Endothelial cell of umbilical vein (primary cell): ENCODE measurements at regions not wholly inside any gene's neighbourhood (a gene's known extent, or its start where the extent isn't known, plus 50 kb on each side); places are given as distances from the start of the nearest gene placed in this dataset.

Source experiments
- BruUV-seq: library from RNA; stranded (reverse); fragments of 400-500 nt; replicated peaks from 2 replicates; lab custom pipeline; 2021; lab: Mats Ljungman, UMichigan
- CTCF ChIA-PET: fragments of 300-600, 350-600 bp; sonication (Branson Sonifier 250); formaldehyde crosslinking; loops from one replicate; lab custom pipeline; 2021; ENCODE audit warnings: antibody characterized with exemption, inconsistent platforms; lab: Charles Lee
- POLR2A ChIA-PET: fragments of 300-600, 350-600 bp; sonication (Branson Sonifier 250); formaldehyde crosslinking; loops from one replicate; lab custom pipeline; 2021; ENCODE audit warnings: antibody characterized with exemption, inconsistent platforms; lab: Charles Lee
- DNase-seq: peaks from one replicate; pipeline ENCODE4 v3.0.0-alpha.2; 2011; ENCODE audit warnings: low read depth, low spot score
- FAIRE-seq: peaks from 2 replicates; lab custom pipeline; 2011; peaks lifted over from hg19 to GRCh38; lab: Jason Lieb, UNC
- H2AFZ ChIP-seq: 2 replicates; pipeline ENCODE4 v1.6.0; 2012; ENCODE audit warnings: low read depth, low read length, control low read depth, inconsistent platforms
- H3K27ac ChIP-seq: 2 replicates; pipeline ENCODE4 v1.5.1; 2011; ENCODE audit warnings: low read depth, mild to moderate bottlenecking, control low read depth, low read length, moderate library complexity; ENCODE audit not compliant: insufficient read depth
- H3K27me3 ChIP-seq, 2 experiments: 2 replicates each; pipeline versions ENCODE4 v1.6.0 to v1.6.1; 2011; ENCODE audit warnings: low read length in 2 of 2, mixed read lengths in 1 of 2; ENCODE audit not compliant: control insufficient read depth in 2 of 2, insufficient read depth in 2 of 2
- H3K36me3 ChIP-seq, 2 experiments: 2 replicates in 1 of 2; 3 replicates in 1 of 2; pipeline ENCODE4 v1.5.1; 2011; ENCODE audit warnings: low read length in 2 of 2, mild to moderate bottlenecking in 1 of 2, moderate library complexity in 1 of 2; ENCODE audit not compliant: control insufficient read depth in 2 of 2, insufficient read depth in 2 of 2; ENCODE audit errors: extremely low read depth in 1 of 2
- H3K4me1 ChIP-seq: 3 replicates; pipeline ENCODE4 v1.5.1; 2011; ENCODE audit warnings: mild to moderate bottlenecking, low read length; ENCODE audit not compliant: control insufficient read depth, insufficient read depth; ENCODE audit errors: extremely low read depth
- H3K4me2 ChIP-seq: 2 replicates; pipeline ENCODE4 v1.6.1; 2011; ENCODE audit warnings: low read length, control low read depth, mixed read lengths; ENCODE audit not compliant: insufficient read depth
- H3K4me3 ChIP-seq, 3 experiments: fragments of 200-600 bp in 1 of 3; sonication (generic), shearing (Covaris generic) in 1 of 3; replicated peaks in 1 of 3; 2 replicates each; pipeline ENCODE4 v1.5.1; 2011 to 2016; ENCODE audit warnings: control low read depth in 3 of 3, low read length in 3 of 3, mild to moderate bottlenecking in 2 of 3, inconsistent platforms in 1 of 3, low read depth in 1 of 3, moderate library complexity in 1 of 3; ENCODE audit not compliant: insufficient read depth in 1 of 3
- H3K79me2 ChIP-seq: 2 replicates; pipeline ENCODE4 v1.6.0; 2012; ENCODE audit warnings: low read length, inconsistent platforms; ENCODE audit not compliant: control insufficient read depth, insufficient read depth
- H3K9ac ChIP-seq: replicated peaks from 2 replicates; pipeline ENCODE3; 2011; ENCODE audit warnings: low read length, control low read depth; ENCODE audit not compliant: insufficient read depth; ENCODE audit errors: extremely low read depth
- H3K9me1 ChIP-seq: replicated peaks from 3 replicates; pipeline ENCODE4 v1.6.0; 2011; ENCODE audit warnings: mild to moderate bottlenecking, low read length; ENCODE audit not compliant: control insufficient read depth, insufficient read depth; ENCODE audit errors: extremely low read depth
- H3K9me3 ChIP-seq: replicated peaks from 2 replicates; pipeline ENCODE4 v1.5.1; 2012; ENCODE audit warnings: low read length, inconsistent platforms; ENCODE audit not compliant: control insufficient read depth, insufficient read depth
- H4K20me1 ChIP-seq: replicated peaks from 2 replicates; pipeline ENCODE3; 2011; ENCODE audit warnings: mild to moderate bottlenecking, low read length; ENCODE audit not compliant: control insufficient read depth, insufficient read depth; ENCODE audit errors: extremely low read depth
- EZH2 ChIP-seq: IDR thresholded peaks from 2 replicates; pipeline ENCODE4 v1.6.1; 2012; ENCODE audit warnings: borderline replicate concordance, low read depth, mild to moderate bottlenecking, moderate library complexity, low read length, inconsistent platforms; ENCODE audit not compliant: severe bottlenecking
- FOS ChIP-seq: IDR thresholded peaks from 2 replicates; pipeline ENCODE4 v1.6.1; 2011; ENCODE audit warnings: mild to moderate bottlenecking, low read length, moderate library complexity, borderline replicate concordance; ENCODE audit not compliant: insufficient read depth
- GATA2 ChIP-seq: IDR thresholded peaks from 2 replicates; pipeline ENCODE4 v1.7.0; 2011; ENCODE audit warnings: low read depth, mild to moderate bottlenecking, moderate library complexity, mixed read lengths, low read length; ENCODE audit not compliant: insufficient read length, insufficient read depth
- JUN ChIP-seq: IDR thresholded peaks from 2 replicates; pipeline ENCODE4 v1.6.1; 2011; ENCODE audit warnings: borderline replicate concordance, low read depth; ENCODE audit not compliant: insufficient read length, insufficient read depth
- MYC ChIP-seq: IDR thresholded peaks from one replicate; pipeline ENCODE4 v1.6.1; 2011; ENCODE audit warnings: mild to moderate bottlenecking, low read depth, low read length
- POLR2A ChIP-seq: IDR thresholded peaks from 2 replicates; pipeline ENCODE4 v1.6.1; 2012; ENCODE audit warnings: low read depth, mild to moderate bottlenecking, control low read depth, low read length
- POLR2AphosphoS5 ChIP-seq: IDR thresholded peaks from 2 replicates; pipeline ENCODE4 v1.6.1; 2012; ENCODE audit warnings: low read depth, mild to moderate bottlenecking, control low read depth, low read length, moderate library complexity; ENCODE audit not compliant: insufficient read depth
- dilution Hi-C: fragments of 300-500 bp; cut with MboI; formaldehyde crosslinking; loops from one replicate; pipeline ENCODE4 v1.15.0; 2019; ENCODE audit warnings: low sequenced_read_pairs; ENCODE audit not compliant: extremely low pct_ligation_motif_present
- intact Hi-C: fragments of 100-400 bp; cut with micrococcal nuclease; formaldehyde crosslinking; loops from one replicate; pipeline ENCODE4 v1.10.0; 2022
- TF ChIP-seq, protein P1 (sequence below), 2 donors: IDR thresholded peaks; 1 replicate in 1 of 2; 2 replicates in 1 of 2; pipeline ENCODE4 v1.5.1; 2011; ENCODE audit warnings: low read length in 2 of 2, mild to moderate bottlenecking in 2 of 2, moderate library complexity in 2 of 2, control low read depth in 1 of 2, inconsistent platforms in 1 of 2, low read depth in 1 of 2; ENCODE audit not compliant: insufficient read depth in 1 of 2; ENCODE audit errors: extremely low read depth in 1 of 2
- TF ChIP-seq, protein P2 (sequence below): IDR thresholded peaks from 2 replicates; pipeline ENCODE4 v1.6.1; 2011; ENCODE audit not compliant: insufficient read depth, insufficient read length

DNA sequence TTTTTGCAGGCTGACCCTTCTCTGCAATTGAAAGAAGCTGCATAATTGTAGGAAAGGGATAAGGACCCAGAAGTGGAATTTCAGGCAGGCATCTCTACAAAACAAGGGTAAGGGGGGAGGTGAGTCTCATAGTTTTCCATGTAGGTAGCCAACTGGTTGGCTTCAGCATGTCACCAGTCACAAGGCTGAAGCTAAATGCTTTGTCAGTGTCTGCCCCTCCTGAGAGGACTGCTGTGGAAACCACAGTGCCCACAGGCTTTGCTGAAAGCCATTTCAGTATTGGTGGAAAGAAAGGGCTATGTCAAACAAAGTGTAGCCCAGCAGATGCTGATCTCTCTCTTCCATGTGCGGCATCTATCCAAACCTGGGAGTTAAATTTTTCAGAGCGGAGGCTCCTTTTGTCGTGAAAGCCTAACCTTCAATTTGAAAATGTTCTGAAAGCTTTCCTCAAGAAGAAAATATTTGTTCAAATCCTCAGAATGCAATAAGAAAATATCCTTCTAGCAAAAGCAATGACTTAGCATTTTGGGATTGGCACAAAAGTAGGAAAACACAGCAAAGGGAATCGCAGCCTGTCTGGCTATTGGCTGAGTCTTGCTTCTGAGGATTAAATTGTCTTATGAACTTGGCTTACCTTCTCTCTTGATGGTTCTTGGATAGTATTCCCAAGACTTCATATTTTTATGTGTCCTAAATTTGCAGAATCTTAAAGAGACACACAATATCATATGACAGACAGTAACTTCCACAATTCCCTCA, 591.7 kb downstream of the PLPP3 start:
- no peaks in the 10 kb centered on the region for H3K27me3 ChIP-seq
- no peak for DNase-seq
- no peak overlapping the region for H2AFZ ChIP-seq
- no peak overlapping the region for H3K4me2 ChIP-seq
- TF ChIP-seq MYC (no peak), JUN (no peak), FOS (no peak), POLR2AphosphoS5 (no peak), GATA2 (no peak), EZH2 (no peak), POLR2A (no peak)
- TF ChIP-seq, protein P1, sequence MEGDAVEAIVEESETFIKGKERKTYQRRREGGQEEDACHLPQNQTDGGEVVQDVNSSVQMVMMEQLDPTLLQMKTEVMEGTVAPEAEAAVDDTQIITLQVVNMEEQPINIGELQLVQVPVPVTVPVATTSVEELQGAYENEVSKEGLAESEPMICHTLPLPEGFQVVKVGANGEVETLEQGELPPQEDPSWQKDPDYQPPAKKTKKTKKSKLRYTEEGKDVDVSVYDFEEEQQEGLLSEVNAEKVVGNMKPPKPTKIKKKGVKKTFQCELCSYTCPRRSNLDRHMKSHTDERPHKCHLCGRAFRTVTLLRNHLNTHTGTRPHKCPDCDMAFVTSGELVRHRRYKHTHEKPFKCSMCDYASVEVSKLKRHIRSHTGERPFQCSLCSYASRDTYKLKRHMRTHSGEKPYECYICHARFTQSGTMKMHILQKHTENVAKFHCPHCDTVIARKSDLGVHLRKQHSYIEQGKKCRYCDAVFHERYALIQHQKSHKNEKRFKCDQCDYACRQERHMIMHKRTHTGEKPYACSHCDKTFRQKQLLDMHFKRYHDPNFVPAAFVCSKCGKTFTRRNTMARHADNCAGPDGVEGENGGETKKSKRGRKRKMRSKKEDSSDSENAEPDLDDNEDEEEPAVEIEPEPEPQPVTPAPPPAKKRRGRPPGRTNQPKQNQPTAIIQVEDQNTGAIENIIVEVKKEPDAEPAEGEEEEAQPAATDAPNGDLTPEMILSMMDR (IDR thresholded peaks at IDR 0.05; ENCODE audit: extremely low read depth in 1 of 2, insufficient read depth in 1 of 2, low read depth in 1 of 2, low read length in 2 of 2): no peak
- TF ChIP-seq, protein P2, sequence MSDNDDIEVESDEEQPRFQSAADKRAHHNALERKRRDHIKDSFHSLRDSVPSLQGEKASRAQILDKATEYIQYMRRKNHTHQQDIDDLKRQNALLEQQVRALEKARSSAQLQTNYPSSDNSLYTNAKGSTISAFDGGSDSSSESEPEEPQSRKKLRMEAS: no peak
- ChIA-PET POLR2A (no interaction called here), CTCF (interaction anchor here (1.1 kb wide), 1 partner anchor 29 kb away, joined by 3 read pairs; no protein-coding TSS in a partner anchor)
- H3K27ac ChIP-seq: no peak overlapping the region
- no peaks in the 10 kb centered on the region for H3K9me1 ChIP-seq
- no peak for FAIRE-seq
- dilution Hi-C loops: no loop called here
- H3K9me3 ChIP-seq: no peaks in the 10 kb centered on the region
- H3K9ac ChIP-seq: no peak overlapping the region
- H3K4me3 ChIP-seq: no peak overlapping the region
- no peaks in the 10 kb centered on the region for H3K79me2 ChIP-seq
- no peaks in the 10 kb centered on the region for H3K4me1 ChIP-seq
- intact Hi-C loops: no loop called here
- BruUV-seq: no TSS peak
- no peaks in the 10 kb centered on the region for H4K20me1 ChIP-seq
- no peaks in the 10 kb centered on the region for H3K36me3 ChIP-seq
